ENCODE measurements at regions not wholly inside any gene's neighbourhood (a gene's known extent, or its start where the extent isn't known, plus 50 kb on each side); places are given as distances from the start of the nearest gene placed in this dataset.

- H3K36me3 ChIP-seq, result no peaks in the 10 kb centered on the region
- no peaks in the 10 kb centered on the region for H3K9me3 ChIP-seq
- no peak for DNase-seq (ENCODE audit: extremely low spot score in 2 of 2)
- H3K27me3 ChIP-seq, result no peaks in the 10 kb centered on the region
- H3K4me1 ChIP-seq, result no peaks in the 10 kb centered on the region
- TF ChIP-seq CTCF (IDR thresholded peaks at IDR 0.05), result no peak
- intact Hi-C loops (cut with DNase I), result no loop called here
- no peak overlapping the region for H3K27ac ChIP-seq
- no peak overlapping the region for H3K4me3 ChIP-seq
Measured at GRCh38 chr14:24725311-24725710, 91.3 kb upstream of the GZMB start.

GRCh38 chr14:24721775-24722174 is 87.8 kb upstream of the GZMB start:
- intact Hi-C loops (cut with DNase I), result no loop called here
- DNase-seq (ENCODE audit: extremely low spot score in 2 of 2), result no peak

GRCh38 chr14:24715239-24715638 is 81.2 kb upstream of the GZMB start:
- H3K4me1 ChIP-seq, result no peaks in the 10 kb centered on the region

More at GRCh38 chr14:24721775-24722174, 87.8 kb upstream of the GZMB start:
- no peak overlapping the region for H3K27ac ChIP-seq
- TF ChIP-seq POLR2A (IDR thresholded peaks at IDR 0.05), result no peak
- no peak for TF ChIP-seq CTCF (IDR thresholded peaks at IDR 0.05)
- no peak for TF ChIP-seq POLR2AphosphoS5 (IDR thresholded peaks at IDR 0.05; ENCODE audit: insufficient read depth in 1 of 2, low read depth in 1 of 2)
- H3K9me3 ChIP-seq, result no peaks in the 10 kb centered on the region
- no peak overlapping the region for H3K4me3 ChIP-seq
- no peaks in the 10 kb centered on the region for H3K36me3 ChIP-seq
- H3K27me3 ChIP-seq, result no peaks in the 10 kb centered on the region
- H3K4me1 ChIP-seq, result no peaks in the 10 kb centered on the region

GRCh38 chr14:24713404-24713803 is 79.4 kb upstream of the GZMB start:
- Histone ChIP-seq H3K36me3 (no peaks in the 10 kb centered on the region), H3K27me3 (no peaks in the 10 kb centered on the region), H3K4me3 (no peak overlapping the region), H3K27ac (no peak overlapping the region), H3K4me1 (no peaks in the 10 kb centered on the region), H3K9me3 (no peaks in the 10 kb centered on the region)
- intact Hi-C loops (cut with DNase I), result no loop called here
- no peak for DNase-seq (ENCODE audit: extremely low spot score in 2 of 2)
- TF ChIP-seq POLR2AphosphoS5 (IDR thresholded peaks at IDR 0.05; ENCODE audit: insufficient read depth in 1 of 2, low read depth in 1 of 2), result no peak
- TF ChIP-seq CTCF (IDR thresholded peaks at IDR 0.05), result no peak
- TF ChIP-seq POLR2A (IDR thresholded peaks at IDR 0.05), result no peak

More at GRCh38 chr14:24715239-24715638, 81.2 kb upstream of the GZMB start:
- Histone ChIP-seq H3K36me3 (no peaks in the 10 kb centered on the region), H3K9me3 (no peaks in the 10 kb centered on the region), H3K27ac (no peak overlapping the region), H3K4me3 (no peak overlapping the region), H3K27me3 (no peaks in the 10 kb centered on the region)
- intact Hi-C loops (cut with DNase I), result no loop called here
- DNase-seq (ENCODE audit: extremely low spot score in 2 of 2), result no peak
- TF ChIP-seq POLR2A (IDR thresholded peaks at IDR 0.05) (no peak), CTCF (IDR thresholded peaks at IDR 0.05) (no peak), POLR2AphosphoS5 (IDR thresholded peaks at IDR 0.05; ENCODE audit: insufficient read depth in 1 of 2, low read depth in 1 of 2) (no peak)

- TF ChIP-seq POLR2AphosphoS5 (IDR thresholded peaks at IDR 0.05; ENCODE audit: insufficient read depth in 1 of 2, low read depth in 1 of 2) (no peak), POLR2A (IDR thresholded peaks at IDR 0.05) (no peak), CTCF (IDR thresholded peaks at IDR 0.05) (no peak)
- intact Hi-C loops (cut with DNase I), result no loop called here
- Histone ChIP-seq H3K27ac (no peak overlapping the region), H3K4me1 (no peaks in the 10 kb centered on the region), H3K27me3 (no peaks in the 10 kb centered on the region), H3K4me3 (no peak overlapping the region), H3K9me3 (no peaks in the 10 kb centered on the region), H3K36me3 (no peaks in the 10 kb centered on the region)
- no peak for DNase-seq (ENCODE audit: extremely low spot score in 2 of 2)
Measured at GRCh38 chr14:24712909-24713308, 78.9 kb upstream of the GZMB start.
